ENCODE measurements at regions not wholly inside any gene's neighbourhood (a gene's known extent, or its start where the extent isn't known, plus 50 kb on each side); places are given as distances from the start of the nearest gene placed in this dataset.

GRCh38 chr10:31219306-31219705 lies 99.7 kb upstream of the ZEB1 start:
- TF ChIP-seq CTCF (IDR thresholded peaks at IDR 0.05) = no peak
- no peak for TF ChIP-seq ZFX (IDR thresholded peaks at IDR 0.05; ENCODE audit: borderline replicate concordance)

All from 22Rv1 (cell line).